ENCODE measurements at regions not wholly inside any gene's neighbourhood (a gene's known extent, or its start where the extent isn't known, plus 50 kb on each side); places are given as distances from the start of the nearest gene placed in this dataset.

GRCh38 chr7:25884265-25884828 lies 267.7 kb upstream of the NFE2L3 start:
- no peak for DNase-seq (ENCODE audit: low read depth)
- no peak for TF ChIP-seq CTCF (conservative IDR thresholded peaks at IDR 0.05; ENCODE audit: low read length)
- no peak overlapping the region for H3K4me3 ChIP-seq (ENCODE audit: low read length)

GRCh38 chr7:25885057-25885576 lies 266.9 kb upstream of the NFE2L3 start:
- TF ChIP-seq CTCF (conservative IDR thresholded peaks at IDR 0.05; ENCODE audit: low read length): no peak
- no peak overlapping the region for H3K4me3 ChIP-seq (ENCODE audit: low read length)
- no peak for DNase-seq (ENCODE audit: low read depth)

GRCh38 chr7:25886387-25887240 lies 265.4 kb upstream of the NFE2L3 start:
- DNase-seq (ENCODE audit: low read depth): no peak
- H3K4me3 ChIP-seq (ENCODE audit: low read length): no peak overlapping the region
- no peak for TF ChIP-seq CTCF (conservative IDR thresholded peaks at IDR 0.05; ENCODE audit: low read length)

- no peak for DNase-seq (ENCODE audit: low read depth)
- no peak overlapping the region for H3K4me3 ChIP-seq (ENCODE audit: low read length)
- no peak for TF ChIP-seq CTCF (conservative IDR thresholded peaks at IDR 0.05; ENCODE audit: low read length)
These were observed 264.7 kb upstream of the NFE2L3 start for GRCh38 chr7:25887266-25887665.

GRCh38 chr7:25887795-25888559 lies 264.0 kb upstream of the NFE2L3 start:
- H3K4me3 ChIP-seq (ENCODE audit: low read length): no peak overlapping the region
- TF ChIP-seq CTCF (conservative IDR thresholded peaks at IDR 0.05; ENCODE audit: low read length): no peak
- DNase-seq (ENCODE audit: low read depth): no peak

- TF ChIP-seq CTCF (conservative IDR thresholded peaks at IDR 0.05; ENCODE audit: low read length): no peak
- H3K4me3 ChIP-seq (ENCODE audit: low read length): no peak overlapping the region
- no peak for DNase-seq (ENCODE audit: low read depth)
These were observed 262.2 kb upstream of the NFE2L3 start for GRCh38 chr7:25889765-25890164.
